Activated B cell treated with CpG ODN at 0.5 μM for 24 hours (primary cell): ENCODE measurements at regions not wholly inside any gene's neighbourhood (a gene's known extent, or its start where the extent isn't known, plus 50 kb on each side); places are given as distances from the start of the nearest gene placed in this dataset.
"Not testable (repeated sequence)": the region's sequence is repeated elsewhere in the genome, so short reads cannot be mapped to it uniquely, and the experiment has no call there.

Source experiments
- ATAC-seq: fragments of 200-7000 bp; cut with Tn5 transposase; one replicate; pipeline ENCODE4 v1.10.0; 2021; ENCODE audit warnings: low read depth, mild to moderate bottlenecking, moderate library complexity
- CTCF ChIA-PET: fragments of 350-600 bp; sonication (Branson Sonifier 250); formaldehyde crosslinking; loops from one replicate; lab custom pipeline; 2021; ENCODE audit warnings: antibody characterized with exemption; lab: Charles Lee
- POLR2A ChIA-PET: fragments of 350-600 bp; sonication (Branson Sonifier 250); formaldehyde crosslinking; loops from one replicate; lab custom pipeline; 2021; ENCODE audit warnings: antibody characterized with exemption; lab: Charles Lee
- DNase-seq: peaks from one replicate; pipeline ENCODE4 v3.0.0; 2022
- H3K27ac Mint-ChIP-seq: one replicate; pipeline ENCODE4 v1.8.0; 2020; ENCODE audit warnings: mixed read lengths
- H3K27me3 Mint-ChIP-seq: one replicate; pipeline ENCODE4 v1.8.0; 2021; ENCODE audit warnings: mixed read lengths
- H3K36me3 Mint-ChIP-seq: one replicate; pipeline ENCODE4 v1.8.0; 2021; ENCODE audit warnings: low read depth, mixed read lengths
- H3K4me1 Mint-ChIP-seq: one replicate; pipeline ENCODE4 v1.8.0; 2021; ENCODE audit warnings: mixed read lengths
- H3K4me3 Mint-ChIP-seq: one replicate; pipeline ENCODE4 v1.8.0; 2020; ENCODE audit warnings: mild to moderate bottlenecking, mixed read lengths
- H3K9me3 Mint-ChIP-seq: one replicate; pipeline ENCODE4 v1.8.0; 2020; ENCODE audit warnings: mixed read lengths
- intact Hi-C: fragments of 100-400 bp; cut with micrococcal nuclease; formaldehyde crosslinking; loops from one replicate; pipeline ENCODE4 v1.15.1; 2024
- TF ChIP-seq, protein P1 (sequence below): fragments of 200-600 bp; IDR thresholded peaks from one replicate; pipeline ENCODE4 v1.8.0; 2022; ENCODE audit warnings: antibody characterized with exemption, mild to moderate bottlenecking

DNA sequence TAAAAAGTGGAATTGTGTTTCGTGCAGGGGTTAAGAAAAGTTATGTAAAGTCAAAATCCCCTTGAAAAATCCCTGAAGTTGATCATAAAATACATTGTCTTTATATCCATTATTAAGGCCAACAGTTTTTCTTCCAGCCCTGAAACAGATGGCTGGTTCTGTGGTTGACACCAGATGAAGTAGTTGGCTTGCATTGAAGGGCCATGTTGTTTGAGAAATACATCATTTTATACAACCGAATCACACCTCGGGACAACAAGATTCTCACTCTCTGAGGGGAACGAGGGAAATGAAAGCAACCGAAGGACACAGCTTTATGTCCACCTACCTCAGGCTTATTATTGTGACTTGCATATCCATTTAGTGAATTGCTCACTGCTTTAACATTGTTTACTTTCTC, 126.0 kb upstream of the MITF start:
- intact Hi-C loops, result no loop called here
- Mint-ChIP-seq H3K4me1 (no peaks in the 10 kb centered on the region), H3K27ac (no peak overlapping the region), H3K27me3 (no peaks in the 10 kb centered on the region), H3K9me3 (peaks cover 2% of the 10 kb centered on the region), H3K4me3 (no peak overlapping the region), H3K36me3 (no peaks in the 10 kb centered on the region)
- CTCF ChIA-PET, result no interaction called here
- POLR2A ChIA-PET, result no interaction called here
- ATAC-seq, result no peak
- no peak for DNase-seq
- TF ChIP-seq, protein P1, sequence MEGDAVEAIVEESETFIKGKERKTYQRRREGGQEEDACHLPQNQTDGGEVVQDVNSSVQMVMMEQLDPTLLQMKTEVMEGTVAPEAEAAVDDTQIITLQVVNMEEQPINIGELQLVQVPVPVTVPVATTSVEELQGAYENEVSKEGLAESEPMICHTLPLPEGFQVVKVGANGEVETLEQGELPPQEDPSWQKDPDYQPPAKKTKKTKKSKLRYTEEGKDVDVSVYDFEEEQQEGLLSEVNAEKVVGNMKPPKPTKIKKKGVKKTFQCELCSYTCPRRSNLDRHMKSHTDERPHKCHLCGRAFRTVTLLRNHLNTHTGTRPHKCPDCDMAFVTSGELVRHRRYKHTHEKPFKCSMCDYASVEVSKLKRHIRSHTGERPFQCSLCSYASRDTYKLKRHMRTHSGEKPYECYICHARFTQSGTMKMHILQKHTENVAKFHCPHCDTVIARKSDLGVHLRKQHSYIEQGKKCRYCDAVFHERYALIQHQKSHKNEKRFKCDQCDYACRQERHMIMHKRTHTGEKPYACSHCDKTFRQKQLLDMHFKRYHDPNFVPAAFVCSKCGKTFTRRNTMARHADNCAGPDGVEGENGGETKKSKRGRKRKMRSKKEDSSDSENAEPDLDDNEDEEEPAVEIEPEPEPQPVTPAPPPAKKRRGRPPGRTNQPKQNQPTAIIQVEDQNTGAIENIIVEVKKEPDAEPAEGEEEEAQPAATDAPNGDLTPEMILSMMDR, result no peak

DNA sequence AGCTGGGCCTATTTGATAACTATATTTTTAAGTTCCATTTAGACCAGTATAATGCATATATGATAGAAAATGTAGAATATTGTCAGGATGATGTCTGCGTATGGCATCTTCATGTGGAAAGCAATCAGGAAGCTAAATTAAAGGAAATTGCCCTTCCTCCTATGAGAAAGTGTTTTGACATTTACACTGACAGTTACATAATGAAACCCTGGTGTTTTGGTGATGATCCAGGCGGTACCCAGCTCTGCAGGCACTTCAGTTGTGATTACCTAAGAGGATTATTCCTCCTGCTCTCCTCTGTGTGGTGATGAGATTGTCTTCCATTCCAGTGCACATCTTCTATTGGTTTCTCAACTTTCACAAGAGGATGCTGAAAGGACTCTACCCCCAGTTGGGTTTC, 126.5 kb upstream of the MITF start:
- intact Hi-C loops, result no loop called here
- POLR2A ChIA-PET, result no interaction called here
- ATAC-seq (no peak), DNase-seq (no peak)
- CTCF ChIA-PET, result no interaction called here
- Mint-ChIP-seq H3K27ac (no peak overlapping the region), H3K36me3 (no peaks in the 10 kb centered on the region), H3K4me1 (no peaks in the 10 kb centered on the region), H3K27me3 (no peaks in the 10 kb centered on the region), H3K4me3 (no peak overlapping the region), H3K9me3 (peaks cover 2% of the 10 kb centered on the region)
- TF ChIP-seq, protein P1, result no peak

DNA sequence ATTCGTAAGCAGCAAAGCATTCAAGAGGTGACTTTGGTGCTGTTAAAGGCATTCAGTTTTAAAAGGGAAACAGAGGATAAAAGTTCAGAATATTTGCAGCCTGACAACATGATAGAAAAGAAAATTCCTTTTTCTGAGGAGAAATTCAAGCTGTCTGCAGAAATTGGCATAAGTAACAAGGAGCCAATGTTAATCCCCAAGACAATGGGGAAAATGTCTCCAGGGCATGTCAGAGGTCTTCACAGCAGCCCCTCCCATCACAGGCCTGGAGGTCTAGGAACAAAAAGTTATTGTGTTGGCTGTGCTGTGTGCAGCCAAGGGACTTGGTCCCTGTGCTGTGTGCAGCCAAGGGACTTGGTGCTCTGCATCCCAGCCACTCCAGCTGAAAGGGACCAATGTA, 129.7 kb upstream of the MITF start:
- intact Hi-C loops, H3K4me1 Mint-ChIP-seq, H3K27me3 Mint-ChIP-seq, CTCF ChIA-PET, H3K9me3 Mint-ChIP-seq, POLR2A ChIA-PET, DNase-seq, ATAC-seq, H3K27ac Mint-ChIP-seq, H3K36me3 Mint-ChIP-seq, H3K4me3 Mint-ChIP-seq: not testable (repeated sequence)

DNA sequence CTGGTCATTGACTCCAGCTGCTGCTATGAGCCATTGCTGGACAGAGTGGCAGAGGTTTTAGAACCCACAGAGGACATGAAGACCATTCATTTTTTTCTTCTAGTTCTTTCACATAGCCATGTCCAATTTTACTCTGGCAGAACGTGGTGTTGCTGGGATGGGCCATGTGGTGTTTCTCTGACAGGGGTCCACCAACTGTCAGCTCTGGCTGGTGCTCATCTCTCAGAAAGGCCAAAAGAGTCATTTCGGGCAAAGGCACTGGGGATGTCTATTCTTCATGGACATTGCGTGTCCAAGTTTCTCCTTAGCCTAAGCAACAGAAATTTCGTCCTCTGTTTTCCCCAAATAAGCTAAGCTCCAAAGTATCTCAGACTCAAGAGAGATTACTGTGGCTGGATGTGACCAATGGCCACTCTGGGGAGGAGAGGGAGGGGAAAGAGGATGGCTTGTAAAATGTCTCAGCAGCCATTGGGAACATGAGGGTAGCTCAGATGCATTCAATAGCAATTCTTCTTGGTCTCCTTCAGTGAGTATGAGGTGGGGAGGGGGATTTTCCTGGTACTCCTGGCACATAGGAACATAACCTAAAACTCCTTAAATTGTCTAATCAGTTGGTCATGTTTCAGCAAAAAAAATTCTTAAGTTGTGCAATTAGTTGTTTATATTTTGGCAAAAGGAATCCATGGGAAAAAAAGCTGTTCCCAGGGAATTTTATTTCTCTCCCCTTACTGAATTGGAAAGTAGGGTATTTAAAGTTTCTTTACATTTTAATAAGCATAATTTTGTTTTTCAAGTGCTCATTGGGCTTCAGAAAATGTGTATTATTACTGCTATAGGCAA, 131.6 kb upstream of the MITF start:
- H3K4me1 Mint-ChIP-seq, result no peaks in the 10 kb centered on the region
- H3K4me3 Mint-ChIP-seq, result no peak overlapping the region
- peaks cover 2% of the 10 kb centered on the region for H3K9me3 Mint-ChIP-seq
- H3K36me3 Mint-ChIP-seq, result no peaks in the 10 kb centered on the region
- no peaks in the 10 kb centered on the region for H3K27me3 Mint-ChIP-seq
- H3K27ac Mint-ChIP-seq, result no peak overlapping the region
- no peak for DNase-seq
- TF ChIP-seq, protein P1, result no peak
- ChIA-PET CTCF (no interaction called here), POLR2A (interaction anchor here (0.7 kb wide), 1 partner anchor 25 kb away, joined by 11 read pairs; no protein-coding TSS in a partner anchor)
- ATAC-seq, result no peak
- intact Hi-C loops, result no loop called here

DNA sequence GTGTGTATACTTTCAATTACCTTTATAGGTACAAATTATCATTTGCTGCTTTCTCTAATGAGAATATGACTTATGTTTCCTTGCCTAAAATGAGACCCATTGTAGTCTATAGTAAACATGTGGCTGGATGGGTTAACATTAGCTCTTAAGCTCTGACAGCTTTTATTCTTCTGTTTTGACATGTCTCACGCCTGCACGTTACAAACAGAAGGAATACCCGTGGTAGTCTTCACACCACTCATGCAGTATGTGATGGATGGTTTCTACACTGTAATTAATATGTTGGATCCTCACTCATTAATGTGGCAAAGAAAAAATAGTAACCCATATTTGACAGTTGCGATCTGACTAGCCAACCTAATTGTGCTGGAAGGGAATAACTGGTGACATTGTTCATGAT, 133.4 kb upstream of the MITF start:
- TF ChIP-seq, protein P1, result no peak
- POLR2A ChIA-PET, result no interaction called here

More for the DNA sequence above, 133.4 kb upstream of the MITF start:
- no peak overlapping the region for H3K4me3 Mint-ChIP-seq
- no peaks in the 10 kb centered on the region for H3K36me3 Mint-ChIP-seq
- no peaks in the 10 kb centered on the region for H3K4me1 Mint-ChIP-seq
- H3K9me3 Mint-ChIP-seq, result peaks cover under 1% of the 10 kb centered on the region
- CTCF ChIA-PET, result no interaction called here
- ATAC-seq, result no peak
- H3K27me3 Mint-ChIP-seq, result no peaks in the 10 kb centered on the region
- no peak overlapping the region for H3K27ac Mint-ChIP-seq
- intact Hi-C loops, result no loop called here
- no peak for DNase-seq
